CD4-positive, CD25-positive, alpha-beta regulatory T cell (primary cell): ENCODE measurements at regions not wholly inside any gene's neighbourhood (a gene's known extent, or its start where the extent isn't known, plus 50 kb on each side); places are given as distances from the start of the nearest gene placed in this dataset.

Experiments used
- ATAC-seq, 2 donors: fragments of 150-1000 bp; cut with Tn5 transposase; one replicate each; pipeline ENCODE4 v1.10.0; 2021; ENCODE audit warnings: low read depth in 2 of 2, moderate number of reproducible peaks in 2 of 2, moderate library complexity in 1 of 2
- DNase-seq, 3 donors: peaks; one replicate each; pipeline versions ENCODE4 v3.0.0 to v3.0.0-alpha.2; 2012 to 2022; ENCODE audit warnings: mixed read lengths in 1 of 3
- H3K27ac ChIP-seq: one replicate; pipeline ENCODE4 v1.7.0; 2013; ENCODE audit warnings: mild to moderate bottlenecking, low read length; ENCODE audit not compliant: insufficient read depth, poor library complexity, severe bottlenecking
- H3K27me3 ChIP-seq: one replicate; pipeline ENCODE4 v1.7.0; 2013; ENCODE audit warnings: low read length; ENCODE audit not compliant: control insufficient read depth, insufficient read depth
- H3K36me3 ChIP-seq: one replicate; pipeline ENCODE4 v1.7.0; 2013; ENCODE audit warnings: mild to moderate bottlenecking, low read length, moderate library complexity; ENCODE audit not compliant: control insufficient read depth, insufficient read depth
- H3K4me1 ChIP-seq: 2 replicates; pipeline ENCODE4 v1.7.0; 2013; ENCODE audit warnings: mild to moderate bottlenecking, low read length; ENCODE audit not compliant: insufficient read depth, control insufficient read depth, poor library complexity, severe bottlenecking
- H3K4me3 ChIP-seq: one replicate; pipeline ENCODE4 v1.7.0; 2013; ENCODE audit warnings: low read depth, mild to moderate bottlenecking, low read length, moderate library complexity
- H3K9me3 ChIP-seq, 2 experiments: 1 replicate in 1 of 2; 2 replicates in 1 of 2; pipeline ENCODE4 v1.7.0; 2013; ENCODE audit warnings: low read length in 2 of 2, mild to moderate bottlenecking in 1 of 2, moderate library complexity in 1 of 2; ENCODE audit not compliant: control insufficient read depth in 2 of 2
- H3K27ac Mint-ChIP-seq, 3 donors: one replicate each; pipeline ENCODE4 v1.8.0; 2020 to 2022; ENCODE audit warnings: mild to moderate bottlenecking in 3 of 3, mixed read lengths in 3 of 3, moderate library complexity in 2 of 3
- H3K27me3 Mint-ChIP-seq: one replicate; pipeline ENCODE4 v1.8.0; 2022; ENCODE audit warnings: mild to moderate bottlenecking, mixed read lengths
- H3K36me3 Mint-ChIP-seq: one replicate; pipeline ENCODE4 v1.8.0; 2020; ENCODE audit warnings: mixed read lengths
- H3K4me1 Mint-ChIP-seq, 4 donors: one replicate each; pipeline ENCODE4 v1.8.0; 2020 to 2022; ENCODE audit warnings: mixed read lengths in 4 of 4, mild to moderate bottlenecking in 1 of 4
- H3K4me3 Mint-ChIP-seq, 4 donors: one replicate each; pipeline ENCODE4 v1.8.0; 2020 to 2022; ENCODE audit warnings: mild to moderate bottlenecking in 4 of 4, mixed read lengths in 4 of 4, moderate library complexity in 3 of 4
- H3K9me3 Mint-ChIP-seq, 7 donors: one replicate each; pipeline ENCODE4 v1.8.0; 2020 to 2022; ENCODE audit warnings: mixed read lengths in 7 of 7, mild to moderate bottlenecking in 3 of 7, moderate library complexity in 2 of 7

DNA sequence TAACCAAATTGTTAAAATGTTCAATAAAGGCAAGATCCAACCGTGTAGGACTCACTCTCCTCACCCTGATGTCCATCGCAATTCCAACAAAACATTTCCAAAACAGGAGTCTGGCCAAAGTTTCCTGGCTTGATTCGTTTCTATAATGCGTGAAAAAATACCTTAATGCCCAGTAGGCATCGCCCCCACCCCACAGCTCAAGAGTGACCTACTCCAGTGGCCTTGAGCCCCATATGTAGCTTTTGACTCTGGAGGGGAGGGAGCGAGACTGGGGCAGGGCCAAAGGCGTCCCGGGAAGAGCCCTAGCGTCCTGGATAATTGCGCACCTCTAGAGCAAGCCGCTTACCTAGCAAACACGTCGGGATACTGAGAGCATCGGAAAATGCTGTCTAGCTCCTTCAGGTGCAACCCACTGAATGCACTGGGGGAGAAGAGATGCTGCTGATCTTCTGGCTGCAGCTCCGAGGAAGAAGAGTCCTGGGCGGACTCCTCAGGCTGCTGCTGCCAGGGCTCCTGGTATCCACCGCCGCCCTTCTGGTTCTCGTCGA is 55.6 kb upstream of the NKAP start:
- Histone ChIP-seq H3K27ac (no peak overlapping the region), H3K36me3 (no peaks in the 10 kb centered on the region), H3K4me1 (no peaks in the 10 kb centered on the region), H3K4me3 (no peak overlapping the region), H3K9me3 (no peaks in the 10 kb centered on the region), H3K27me3 (peaks cover 20% of the 10 kb centered on the region)
- H3K36me3 Mint-ChIP-seq, result no peaks in the 10 kb centered on the region
- peak overlapping the region in 1 of 4 donors; percentile 74 for H3K4me3 Mint-ChIP-seq
- peaks cover 0 to 16% (median 4%) of the 10 kb centered on the region in 4 donors for H3K4me1 Mint-ChIP-seq
- no peaks in the 10 kb centered on the region for H3K9me3 Mint-ChIP-seq
- H3K27ac Mint-ChIP-seq, result no peak overlapping the region
- no peak for ATAC-seq
- H3K27me3 Mint-ChIP-seq, result peaks cover 74% of the 10 kb centered on the region
- DNase-seq, result no peak

DNA sequence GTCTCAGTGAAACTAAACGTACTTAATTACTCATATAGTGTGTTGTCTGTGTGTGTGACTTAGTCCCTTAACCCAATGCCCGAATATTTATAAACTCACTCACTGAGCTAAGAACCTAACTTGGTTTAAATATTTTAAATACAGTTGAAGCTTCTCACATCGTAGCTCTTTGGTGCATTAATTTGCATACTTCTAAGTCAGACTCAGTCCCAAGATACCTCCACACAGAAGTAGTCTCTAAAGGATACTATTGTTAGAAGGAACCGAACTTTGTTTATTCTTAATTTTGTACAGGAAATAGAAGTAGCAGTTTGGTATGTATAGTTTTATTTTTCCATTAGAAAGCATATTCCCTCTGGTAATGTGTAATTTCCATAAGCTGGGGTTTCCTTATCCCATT is 54.0 kb upstream of the NKAP start:
- Histone ChIP-seq H3K4me1 (no peaks in the 10 kb centered on the region), H3K27ac (no peak overlapping the region), H3K9me3 (no peaks in the 10 kb centered on the region), H3K4me3 (no peak overlapping the region), H3K36me3 (no peaks in the 10 kb centered on the region), H3K27me3 (peaks cover 20% of the 10 kb centered on the region)
- no peaks in the 10 kb centered on the region for H3K9me3 Mint-ChIP-seq
- H3K4me3 Mint-ChIP-seq, result no peak overlapping the region
- peaks cover 0 to 16% (median 4%) of the 10 kb centered on the region in 4 donors for H3K4me1 Mint-ChIP-seq
- H3K27ac Mint-ChIP-seq, result no peak overlapping the region
- DNase-seq (no peak), ATAC-seq (no peak)
- H3K27me3 Mint-ChIP-seq, result peaks cover 74% of the 10 kb centered on the region
- no peaks in the 10 kb centered on the region for H3K36me3 Mint-ChIP-seq

DNA sequence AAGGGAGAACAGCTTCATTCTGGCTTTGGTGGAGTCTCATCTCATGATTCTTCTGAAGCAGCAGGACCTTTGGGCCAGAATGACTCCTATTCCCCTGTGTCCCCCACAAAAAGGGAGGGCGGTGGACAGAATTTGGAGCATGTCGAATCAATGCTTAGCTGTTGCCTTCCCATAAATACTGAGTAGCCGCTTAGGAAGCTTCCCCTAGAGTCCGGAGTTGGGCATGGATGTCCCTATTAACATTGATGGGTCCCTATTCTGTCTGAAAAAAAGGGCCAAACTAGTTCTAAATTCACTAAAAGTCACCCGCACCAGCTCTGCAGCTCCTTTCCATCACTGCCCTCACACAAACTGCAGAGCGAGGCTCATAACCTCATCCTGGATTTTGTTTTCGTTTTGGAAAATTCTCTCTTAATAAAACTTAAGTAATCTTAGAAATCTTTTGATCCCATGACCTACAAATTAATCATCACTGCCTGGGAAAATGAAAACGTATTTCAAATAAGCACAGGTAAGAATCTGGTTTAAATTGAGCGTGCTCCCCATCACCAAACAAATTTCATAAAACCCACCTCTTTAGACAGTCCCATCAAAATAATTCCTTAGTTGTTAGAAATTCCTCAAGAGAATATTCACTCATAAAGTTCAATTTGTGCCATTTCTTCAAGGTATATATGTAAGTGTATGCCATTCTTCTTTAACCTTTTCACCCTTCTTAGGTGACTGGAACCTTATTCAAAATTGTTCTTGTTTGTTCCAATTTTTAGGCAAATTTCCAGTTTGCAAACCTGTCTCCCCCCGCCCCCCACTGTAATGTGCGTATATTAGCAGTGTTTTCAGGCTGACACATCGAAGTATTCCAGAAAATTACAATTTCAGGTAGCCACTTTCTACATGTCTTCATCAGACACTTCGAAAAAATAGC is 53.3 kb upstream of the NKAP start:
- peaks cover 23% of the 10 kb centered on the region for H3K27me3 ChIP-seq

DNA sequence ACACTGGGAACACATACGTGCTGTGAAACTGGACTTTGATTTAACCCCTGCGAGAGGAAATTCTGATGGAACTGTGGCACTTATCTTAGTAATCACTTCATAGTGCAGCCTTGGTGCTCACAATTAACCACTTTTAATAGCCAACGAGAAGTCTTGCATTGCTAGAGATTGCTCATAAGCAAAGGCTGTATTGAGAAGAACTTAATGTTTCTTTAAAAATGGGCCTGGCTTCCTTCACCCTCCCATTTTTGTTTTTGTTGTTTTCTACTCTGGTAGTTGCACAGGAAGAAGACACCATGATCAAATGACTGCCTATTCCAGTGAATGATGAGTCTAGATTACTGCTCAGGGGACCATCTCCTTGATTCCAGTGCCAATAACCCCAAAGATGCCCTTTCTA is 52.5 kb upstream of the NKAP start:
- no peaks in the 10 kb centered on the region for H3K36me3 ChIP-seq
- Mint-ChIP-seq H3K27ac (no peak overlapping the region), H3K4me3 (no peak overlapping the region), H3K9me3 (no peaks in the 10 kb centered on the region), H3K27me3 (peaks cover 76% of the 10 kb centered on the region), H3K36me3 (no peaks in the 10 kb centered on the region), H3K4me1 (peaks cover 0 to 20% (median 4%) of the 10 kb centered on the region in 4 donors)
- DNase-seq (no peak), ATAC-seq (no peak)
- H3K4me1 ChIP-seq, result peaks cover 5% of the 10 kb centered on the region
- no peaks in the 10 kb centered on the region for H3K9me3 ChIP-seq
- peaks cover 23% of the 10 kb centered on the region for H3K27me3 ChIP-seq
- no peak overlapping the region for H3K4me3 ChIP-seq
- no peak overlapping the region for H3K27ac ChIP-seq

More for the DNA sequence above, 53.3 kb upstream of the NKAP start:
- H3K4me1 Mint-ChIP-seq, result peaks cover 0 to 16% (median 4%) of the 10 kb centered on the region in 4 donors
- H3K27ac Mint-ChIP-seq, result no peak overlapping the region
- no peak overlapping the region for H3K4me3 Mint-ChIP-seq
- H3K27ac ChIP-seq, result no peak overlapping the region
- ATAC-seq (no peak), DNase-seq (no peak)
- H3K9me3 Mint-ChIP-seq, result no peaks in the 10 kb centered on the region
- H3K4me1 ChIP-seq, result no peaks in the 10 kb centered on the region
- H3K27me3 Mint-ChIP-seq, result peaks cover 74% of the 10 kb centered on the region
- no peaks in the 10 kb centered on the region for H3K36me3 Mint-ChIP-seq
- no peaks in the 10 kb centered on the region for H3K9me3 ChIP-seq
- no peaks in the 10 kb centered on the region for H3K36me3 ChIP-seq
- H3K4me3 ChIP-seq, result no peak overlapping the region
